ENCODE measurements at regions not wholly inside any gene's neighbourhood (a gene's known extent, or its start where the extent isn't known, plus 50 kb on each side); places are given as distances from the start of the nearest gene placed in this dataset.

- H3K27me3 ChIP-seq = no peaks in the 10 kb centered on the region
- H3K4me3 ChIP-seq = no peak overlapping the region
- TF ChIP-seq POLR2A (IDR thresholded peaks at IDR 0.05) (no peak), CTCF (IDR thresholded peaks at IDR 0.05 in 4 of 5, conservative IDR thresholded peaks at IDR 0.05 in 1 of 5) (no peak)
- in situ Hi-C loops (cut with MboI; ENCODE audit: low sequenced_read_pairs in 4 of 4) = no loop called here
- no peaks in the 10 kb centered on the region for H3K36me3 ChIP-seq
- DNase-seq (no peak), ATAC-seq (no peak)
- H3K27ac ChIP-seq = no peak overlapping the region
- no peaks in the 10 kb centered on the region for H3K4me1 ChIP-seq
- intact Hi-C loops (cut with DNase I; ENCODE audit: low total_unique reads) = no loop called here
- no peaks in the 10 kb centered on the region for H3K9me3 ChIP-seq
Measured at GRCh38 chr16:5549802-5550201, 452.2 kb upstream of the EEF2KMT start.

DNA sequence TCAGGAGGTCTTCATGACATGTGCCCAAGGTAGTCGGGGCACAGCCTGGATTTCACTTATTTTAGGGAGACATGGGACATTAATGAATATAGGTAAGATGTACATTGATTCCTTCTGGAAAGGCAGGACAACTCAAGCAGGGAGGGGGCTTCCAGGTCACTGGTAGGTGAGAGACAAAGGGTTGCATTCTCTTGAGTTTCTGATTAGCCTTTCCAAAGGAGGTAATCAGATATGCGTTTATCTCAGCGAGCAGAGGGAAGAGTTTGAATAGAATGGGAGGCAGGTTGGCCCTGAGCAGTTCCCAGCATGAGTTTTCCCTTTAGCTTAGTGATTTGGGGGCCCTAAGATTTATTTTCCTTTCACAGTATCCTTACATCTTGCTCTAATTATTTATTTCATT, 443.8 kb upstream of the EEF2KMT start:
- Histone ChIP-seq H3K36me3 (no peaks in the 10 kb centered on the region), H3K27me3 (no peaks in the 10 kb centered on the region), H3K27ac (no peak overlapping the region), H3K4me1 (no peaks in the 10 kb centered on the region), H3K4me3 (no peak overlapping the region), H3K9me3 (no peaks in the 10 kb centered on the region)
- in situ Hi-C loops (cut with MboI; ENCODE audit: low sequenced_read_pairs in 4 of 4) (no loop called here), intact Hi-C loops (cut with DNase I; ENCODE audit: low total_unique reads) (no loop called here)
- ATAC-seq = no peak
- TF ChIP-seq CTCF (IDR thresholded peaks at IDR 0.05 in 4 of 5, conservative IDR thresholded peaks at IDR 0.05 in 1 of 5) = no peak
- TF ChIP-seq POLR2A (IDR thresholded peaks at IDR 0.05) = no peak
- no peak for DNase-seq

GRCh38 chr16:5537347-5537746, 439.8 kb upstream of the EEF2KMT start:
- in situ Hi-C loops (cut with MboI; ENCODE audit: low sequenced_read_pairs in 4 of 4) (no loop called here), intact Hi-C loops (cut with DNase I; ENCODE audit: low total_unique reads) (no loop called here)
- ATAC-seq (no peak), DNase-seq (no peak)
- no peaks in the 10 kb centered on the region for H3K4me1 ChIP-seq
- no peak for TF ChIP-seq CTCF (IDR thresholded peaks at IDR 0.05 in 4 of 5, conservative IDR thresholded peaks at IDR 0.05 in 1 of 5)
- no peak for TF ChIP-seq POLR2A (IDR thresholded peaks at IDR 0.05)
- no peaks in the 10 kb centered on the region for H3K27me3 ChIP-seq
- H3K9me3 ChIP-seq = no peaks in the 10 kb centered on the region
- no peaks in the 10 kb centered on the region for H3K36me3 ChIP-seq
- no peak overlapping the region for H3K4me3 ChIP-seq
- H3K27ac ChIP-seq = no peak overlapping the region

DNA sequence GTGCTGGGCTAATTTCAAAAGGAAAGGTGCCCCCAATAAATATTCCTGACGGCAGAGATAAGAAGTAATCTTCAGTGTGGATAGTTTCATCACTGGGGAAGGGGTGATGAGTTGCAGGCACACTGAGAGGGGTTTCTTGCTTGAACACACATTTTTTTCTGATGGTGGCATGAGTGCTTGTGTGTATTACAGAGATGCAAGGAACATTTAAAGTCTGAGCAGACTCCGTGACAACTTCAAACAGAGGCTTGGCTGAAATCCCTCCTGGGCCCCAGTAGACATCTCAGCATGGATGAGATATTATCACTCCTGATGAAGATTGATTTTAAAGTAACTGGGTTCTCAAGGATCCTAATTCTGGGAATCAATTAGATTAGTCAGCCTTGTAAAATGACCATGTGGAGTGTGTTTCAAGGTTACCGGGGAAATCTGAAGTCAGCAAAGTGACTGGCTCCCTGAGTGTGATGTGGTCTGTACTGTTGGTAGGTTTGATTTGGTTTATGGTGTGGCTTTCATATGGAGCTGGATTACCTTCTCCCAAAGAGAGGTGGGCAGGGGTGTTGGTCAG, 435.8 kb upstream of the EEF2KMT start:
- no peak for DNase-seq
- Histone ChIP-seq H3K4me3 (no peak overlapping the region), H3K27ac (no peak overlapping the region), H3K9me3 (no peaks in the 10 kb centered on the region), H3K4me1 (no peaks in the 10 kb centered on the region), H3K36me3 (no peaks in the 10 kb centered on the region), H3K27me3 (no peaks in the 10 kb centered on the region)
- in situ Hi-C loops (cut with MboI; ENCODE audit: low sequenced_read_pairs in 4 of 4) (no loop called here), intact Hi-C loops (cut with DNase I; ENCODE audit: low total_unique reads) (no loop called here)
- no peak for TF ChIP-seq POLR2A (IDR thresholded peaks at IDR 0.05)
- ATAC-seq = no peak

DNA sequence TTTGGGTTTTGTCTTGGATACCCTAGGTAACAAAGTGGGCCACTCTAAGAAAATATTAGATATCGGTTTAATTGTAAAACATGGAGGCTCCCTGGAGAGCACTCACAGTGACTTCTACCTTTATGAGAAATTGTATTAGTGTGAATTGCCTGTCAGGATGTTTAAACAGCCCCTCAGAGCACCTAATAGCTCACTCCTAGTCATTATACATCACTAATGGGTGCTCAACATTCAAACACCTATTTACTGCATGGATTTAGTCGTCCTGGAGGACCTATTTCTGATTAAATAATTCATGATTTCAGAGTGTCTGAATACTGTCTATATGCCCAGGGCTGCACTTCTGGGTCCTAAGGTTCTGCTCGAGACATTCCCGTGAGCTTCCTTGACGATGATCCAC, 430.2 kb upstream of the EEF2KMT start:
- Histone ChIP-seq H3K27ac (no peak overlapping the region), H3K27me3 (no peaks in the 10 kb centered on the region), H3K4me3 (no peak overlapping the region), H3K9me3 (no peaks in the 10 kb centered on the region), H3K36me3 (no peaks in the 10 kb centered on the region), H3K4me1 (no peaks in the 10 kb centered on the region)
- ATAC-seq = no peak
- TF ChIP-seq CTCF (IDR thresholded peaks at IDR 0.05 in 4 of 5, conservative IDR thresholded peaks at IDR 0.05 in 1 of 5) = no peak
- no peak for TF ChIP-seq POLR2A (IDR thresholded peaks at IDR 0.05)
- in situ Hi-C loops (cut with MboI; ENCODE audit: low sequenced_read_pairs in 4 of 4) (no loop called here), intact Hi-C loops (cut with DNase I; ENCODE audit: low total_unique reads) (no loop called here)
- no peak for DNase-seq
